ENCODE measurements at regions not wholly inside any gene's neighbourhood (a gene's known extent, or its start where the extent isn't known, plus 50 kb on each side); places are given as distances from the start of the nearest gene placed in this dataset.

GRCh38 chrX:115895678-115896329 lies 274.7 kb upstream of the AGTR2 start:
- no peak overlapping the region for H3K4me3 ChIP-seq (ENCODE audit: low read length)
- H3K4me2 ChIP-seq (ENCODE audit: low read length), result no peak overlapping the region
- no peaks in the 10 kb centered on the region for H3K36me3 ChIP-seq (ENCODE audit: insufficient read depth, low read length)
- no peak overlapping the region for H3K9ac ChIP-seq (ENCODE audit: low read depth, low read length)
- peaks cover 6% of the 10 kb centered on the region for H3K4me1 ChIP-seq (ENCODE audit: control insufficient read depth, insufficient read depth, low read length)
- peaks cover 4% of the 10 kb centered on the region for H3K27me3 ChIP-seq (ENCODE audit: control insufficient read depth, insufficient read depth, low read length)
- H3K9me3 ChIP-seq (replicated peaks; ENCODE audit: low read length), result no peaks in the 10 kb centered on the region

- Histone ChIP-seq H3K9ac (ENCODE audit: low read depth, low read length) (no peak overlapping the region), H3K9me3 (replicated peaks; ENCODE audit: low read length) (no peaks in the 10 kb centered on the region), H3K27me3 (ENCODE audit: control insufficient read depth, insufficient read depth, low read length) (peaks cover 4% of the 10 kb centered on the region), H3K4me3 (ENCODE audit: low read length) (no peak overlapping the region), H3K4me1 (ENCODE audit: control insufficient read depth, insufficient read depth, low read length) (peaks cover 6% of the 10 kb centered on the region), H3K36me3 (ENCODE audit: insufficient read depth, low read length) (no peaks in the 10 kb centered on the region), H3K4me2 (ENCODE audit: low read length) (no peak overlapping the region)
Observed at GRCh38 chrX:115896362-115896761, 274.2 kb upstream of the AGTR2 start.

GRCh38 chrX:115897956-115898355 lies 272.6 kb upstream of the AGTR2 start:
- Histone ChIP-seq H3K4me1 (ENCODE audit: control insufficient read depth, insufficient read depth, low read length) (peaks cover 3% of the 10 kb centered on the region), H3K36me3 (ENCODE audit: insufficient read depth, low read length) (no peaks in the 10 kb centered on the region), H3K27me3 (ENCODE audit: control insufficient read depth, insufficient read depth, low read length) (peaks cover 4% of the 10 kb centered on the region), H3K9me3 (replicated peaks; ENCODE audit: low read length) (no peaks in the 10 kb centered on the region), H3K4me2 (ENCODE audit: low read length) (no peak overlapping the region), H3K4me3 (ENCODE audit: low read length) (no peak overlapping the region), H3K9ac (ENCODE audit: low read depth, low read length) (no peak overlapping the region)

- H3K4me1 ChIP-seq (ENCODE audit: control insufficient read depth, insufficient read depth, low read length), result no peaks in the 10 kb centered on the region
- peaks cover 4% of the 10 kb centered on the region for H3K27me3 ChIP-seq (ENCODE audit: control insufficient read depth, insufficient read depth, low read length)
- H3K9ac ChIP-seq (ENCODE audit: low read depth, low read length), result no peak overlapping the region
- H3K36me3 ChIP-seq (ENCODE audit: insufficient read depth, low read length), result no peaks in the 10 kb centered on the region
- H3K4me3 ChIP-seq (ENCODE audit: low read length), result no peak overlapping the region
- H3K9me3 ChIP-seq (replicated peaks; ENCODE audit: low read length), result no peaks in the 10 kb centered on the region
- no peak overlapping the region for H3K4me2 ChIP-seq (ENCODE audit: low read length)
Observed at GRCh38 chrX:115898382-115899001, 272.1 kb upstream of the AGTR2 start.

- H3K9me3 ChIP-seq (replicated peaks; ENCODE audit: low read length), result no peaks in the 10 kb centered on the region
- no peak overlapping the region for H3K4me3 ChIP-seq (ENCODE audit: low read length)
- H3K9ac ChIP-seq (ENCODE audit: low read depth, low read length), result no peak overlapping the region
- peaks cover 4% of the 10 kb centered on the region for H3K27me3 ChIP-seq (ENCODE audit: control insufficient read depth, insufficient read depth, low read length)
- H3K4me2 ChIP-seq (ENCODE audit: low read length), result no peak overlapping the region
- H3K4me1 ChIP-seq (ENCODE audit: control insufficient read depth, insufficient read depth, low read length), result no peaks in the 10 kb centered on the region
- no peaks in the 10 kb centered on the region for H3K36me3 ChIP-seq (ENCODE audit: insufficient read depth, low read length)
Observed at GRCh38 chrX:115900425-115900824, 270.1 kb upstream of the AGTR2 start.

GRCh38 chrX:115901241-115901640 lies 269.3 kb upstream of the AGTR2 start:
- Histone ChIP-seq H3K9ac (ENCODE audit: low read depth, low read length) (no peak overlapping the region), H3K36me3 (ENCODE audit: insufficient read depth, low read length) (no peaks in the 10 kb centered on the region), H3K4me1 (ENCODE audit: control insufficient read depth, insufficient read depth, low read length) (no peaks in the 10 kb centered on the region), H3K9me3 (replicated peaks; ENCODE audit: low read length) (no peaks in the 10 kb centered on the region), H3K4me3 (ENCODE audit: low read length) (no peak overlapping the region), H3K4me2 (ENCODE audit: low read length) (no peak overlapping the region), H3K27me3 (ENCODE audit: control insufficient read depth, insufficient read depth, low read length) (peaks cover 4% of the 10 kb centered on the region)

- Histone ChIP-seq H3K9ac (ENCODE audit: low read depth, low read length) (no peak overlapping the region), H3K4me1 (ENCODE audit: control insufficient read depth, insufficient read depth, low read length) (no peaks in the 10 kb centered on the region), H3K4me3 (ENCODE audit: low read length) (no peak overlapping the region), H3K27me3 (ENCODE audit: control insufficient read depth, insufficient read depth, low read length) (peaks cover 7% of the 10 kb centered on the region), H3K4me2 (ENCODE audit: low read length) (no peak overlapping the region), H3K36me3 (ENCODE audit: insufficient read depth, low read length) (no peaks in the 10 kb centered on the region), H3K9me3 (replicated peaks; ENCODE audit: low read length) (no peaks in the 10 kb centered on the region)
Observed at GRCh38 chrX:115902995-115903394, 267.5 kb upstream of the AGTR2 start.

GRCh38 chrX:115906276-115906675 lies 264.3 kb upstream of the AGTR2 start:
- Histone ChIP-seq H3K4me2 (ENCODE audit: low read length) (no peak overlapping the region), H3K36me3 (ENCODE audit: insufficient read depth, low read length) (no peaks in the 10 kb centered on the region), H3K27me3 (ENCODE audit: control insufficient read depth, insufficient read depth, low read length) (peaks cover 10% of the 10 kb centered on the region), H3K9me3 (replicated peaks; ENCODE audit: low read length) (peaks cover 3% of the 10 kb centered on the region), H3K4me1 (ENCODE audit: control insufficient read depth, insufficient read depth, low read length) (no peaks in the 10 kb centered on the region), H3K4me3 (ENCODE audit: low read length) (no peak overlapping the region), H3K9ac (ENCODE audit: low read depth, low read length) (no peak overlapping the region)

GRCh38 chrX:115906881-115907280 lies 263.7 kb upstream of the AGTR2 start:
- Histone ChIP-seq H3K27me3 (ENCODE audit: control insufficient read depth, insufficient read depth, low read length) (peaks cover 10% of the 10 kb centered on the region), H3K36me3 (ENCODE audit: insufficient read depth, low read length) (no peaks in the 10 kb centered on the region), H3K4me2 (ENCODE audit: low read length) (no peak overlapping the region), H3K9me3 (replicated peaks; ENCODE audit: low read length) (peaks cover 3% of the 10 kb centered on the region), H3K4me3 (ENCODE audit: low read length) (no peak overlapping the region), H3K4me1 (ENCODE audit: control insufficient read depth, insufficient read depth, low read length) (no peaks in the 10 kb centered on the region), H3K9ac (ENCODE audit: low read depth, low read length) (no peak overlapping the region)

GRCh38 chrX:115909017-115909416 lies 261.5 kb upstream of the AGTR2 start:
- Histone ChIP-seq H3K4me3 (ENCODE audit: low read length) (no peak overlapping the region), H3K36me3 (ENCODE audit: insufficient read depth, low read length) (no peaks in the 10 kb centered on the region)

GRCh38 chrX:115911967-115912366 lies 258.6 kb upstream of the AGTR2 start:
- no peak overlapping the region for H3K4me2 ChIP-seq (ENCODE audit: low read length)
- H3K9ac ChIP-seq (ENCODE audit: low read depth, low read length), result no peak overlapping the region
- H3K36me3 ChIP-seq (ENCODE audit: insufficient read depth, low read length), result no peaks in the 10 kb centered on the region
- no peaks in the 10 kb centered on the region for H3K4me1 ChIP-seq (ENCODE audit: control insufficient read depth, insufficient read depth, low read length)
- no peak overlapping the region for H3K4me3 ChIP-seq (ENCODE audit: low read length)
- H3K27me3 ChIP-seq (ENCODE audit: control insufficient read depth, insufficient read depth, low read length), result peaks cover 7% of the 10 kb centered on the region
- peaks cover 8% of the 10 kb centered on the region for H3K9me3 ChIP-seq (replicated peaks; ENCODE audit: low read length)

More at GRCh38 chrX:115909017-115909416, 261.5 kb upstream of the AGTR2 start:
- Histone ChIP-seq H3K27me3 (ENCODE audit: control insufficient read depth, insufficient read depth, low read length) (peaks cover 10% of the 10 kb centered on the region), H3K4me2 (ENCODE audit: low read length) (no peak overlapping the region), H3K4me1 (ENCODE audit: control insufficient read depth, insufficient read depth, low read length) (no peaks in the 10 kb centered on the region), H3K9ac (ENCODE audit: low read depth, low read length) (no peak overlapping the region), H3K9me3 (replicated peaks; ENCODE audit: low read length) (peaks cover 4% of the 10 kb centered on the region)

- Histone ChIP-seq H3K9ac (ENCODE audit: low read depth, low read length) (no peak overlapping the region), H3K4me2 (ENCODE audit: low read length) (no peak overlapping the region), H3K4me3 (ENCODE audit: low read length) (no peak overlapping the region), H3K4me1 (ENCODE audit: control insufficient read depth, insufficient read depth, low read length) (no peaks in the 10 kb centered on the region), H3K36me3 (ENCODE audit: insufficient read depth, low read length) (no peaks in the 10 kb centered on the region), H3K27me3 (ENCODE audit: control insufficient read depth, insufficient read depth, low read length) (peaks cover 7% of the 10 kb centered on the region), H3K9me3 (replicated peaks; ENCODE audit: low read length) (peaks cover 8% of the 10 kb centered on the region)
Observed at GRCh38 chrX:115912372-115912897, 258.1 kb upstream of the AGTR2 start.
